NCI-H1417 (cell line): ENCODE measurements at regions not wholly inside any gene's neighbourhood (a gene's known extent, or its start where the extent isn't known, plus 50 kb on each side); places are given as distances from the start of the nearest gene placed in this dataset.
"Not testable (repeated sequence)": the region's sequence is repeated elsewhere in the genome, so short reads cannot be mapped to it uniquely, and the experiment has no call there.

Experiments
- DNase-seq, 3 experiments: peaks; one replicate each; lab custom pipeline; 2025; lab: John Stamatoyannopoulos, UW

GRCh38 chr2:234558642-234559041 lies 61.8 kb upstream of the ARL4C start:
- DNase-seq, result no peak

- peak in 1 of 3 experiments; percentile 16 for DNase-seq
These were observed 60.1 kb upstream of the ARL4C start for GRCh38 chr2:234556848-234557573.

DNA sequence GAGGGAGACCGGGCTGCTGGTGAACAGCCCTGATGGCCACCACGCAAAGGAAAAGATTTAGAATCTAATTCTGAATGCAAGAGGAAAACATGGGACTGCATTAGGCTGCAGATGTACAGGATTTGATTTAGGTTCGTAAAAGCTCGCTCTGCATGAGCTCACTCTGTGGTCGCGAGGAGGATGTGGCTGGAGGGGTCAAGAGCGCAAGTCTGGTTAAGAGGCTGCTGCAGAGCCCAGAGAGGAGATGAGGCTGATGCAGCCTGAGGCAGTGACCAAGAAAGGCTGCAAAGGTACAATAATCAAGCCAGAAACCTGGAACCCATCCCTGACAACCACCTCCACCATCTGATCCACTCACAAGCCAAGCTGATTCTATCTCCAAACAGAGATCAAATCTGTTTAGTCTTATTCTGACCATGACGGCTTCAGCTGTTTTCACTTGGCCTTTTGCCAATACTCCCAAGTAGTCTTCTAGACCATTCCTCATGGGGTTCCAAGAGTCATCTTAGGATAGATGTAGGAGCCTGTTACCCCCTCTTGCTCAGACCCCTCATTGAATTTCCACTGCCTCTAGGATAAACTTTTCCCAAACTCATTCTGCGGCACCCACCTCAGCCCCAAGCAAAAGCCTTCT lies 58.9 kb upstream of the ARL4C start:
- DNase-seq, result no peak

DNA sequence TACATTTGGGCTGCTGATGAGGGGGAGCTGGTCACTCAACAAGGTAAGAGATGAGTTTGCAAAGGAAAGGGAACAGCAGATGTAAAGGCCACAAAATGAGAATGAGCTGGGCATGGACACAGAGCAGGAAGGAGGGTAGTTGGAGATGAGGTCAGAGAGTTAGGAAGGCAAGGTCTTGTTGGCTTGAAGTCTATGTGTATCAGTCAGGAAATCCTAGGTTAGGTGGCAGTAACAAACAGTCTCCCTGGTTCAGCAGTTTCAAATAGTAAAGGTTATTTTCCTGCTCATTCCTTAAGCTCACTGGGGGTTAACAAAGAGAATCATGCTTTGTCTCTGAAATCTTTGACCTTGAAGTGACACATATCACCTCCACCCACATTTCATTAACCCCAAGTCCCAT lies 58.3 kb upstream of the ARL4C start:
- no peak for DNase-seq

- not testable (repeated sequence) for DNase-seq
These were observed 56.3 kb upstream of the ARL4C start for GRCh38 chr2:234553223-234553622.

- peak; percentile 54 to 93 (median 77) for DNase-seq
These were observed 53.7 kb upstream of the ARL4C start for GRCh38 chr2:234550511-234551107.

GRCh38 chr2:234550056-234550455 lies 53.2 kb upstream of the ARL4C start:
- no peak for DNase-seq

- DNase-seq, result peak in 2 of 3 experiments; percentile 35 to 51
These were observed 52.0 kb upstream of the ARL4C start for GRCh38 chr2:234548695-234549420.

- DNase-seq, result peak in 1 of 3 experiments; percentile 13
These were observed 49.9 kb upstream of the ARL4C start for GRCh38 chr2:234546770-234547169.
